Epithelial cell of esophagus (primary cell): ENCODE measurements at regions not wholly inside any gene's neighbourhood (a gene's known extent, or its start where the extent isn't known, plus 50 kb on each side); places are given as distances from the start of the nearest gene placed in this dataset.
A peak's percentile ranks its signal among the peaks of the same experiment; 100 is the strongest.

ENCODE experiments used
- DNase-seq: peaks from one replicate; pipeline ENCODE4 v3.0.0; 2010; ENCODE audit warnings: low read depth
- H3K4me3 ChIP-seq: 2 replicates; pipeline ENCODE4 v1.5.1; 2011; ENCODE audit warnings: mild to moderate bottlenecking, low read length, control low read depth
- CTCF ChIP-seq: IDR thresholded peaks from 2 replicates; pipeline ENCODE4 v1.5.1; 2011; ENCODE audit warnings: low read depth, mild to moderate bottlenecking, low read length, control low read depth, inconsistent platforms; ENCODE audit not compliant: insufficient read depth; ENCODE audit errors: missing control alignments

GRCh38 chr1:229058729-229059128 lies 212.2 kb upstream of the RAB4A start:
- no peak for DNase-seq
- H3K4me3 ChIP-seq = no peak overlapping the region
- TF ChIP-seq CTCF = no peak

GRCh38 chr1:229059671-229060539 lies 211.0 kb upstream of the RAB4A start:
- TF ChIP-seq CTCF = no peak
- no peak overlapping the region for H3K4me3 ChIP-seq
- no peak for DNase-seq

GRCh38 chr1:229062135-229062534 lies 208.8 kb upstream of the RAB4A start:
- TF ChIP-seq CTCF = no peak
- H3K4me3 ChIP-seq = no peak overlapping the region
- DNase-seq = no peak

- H3K4me3 ChIP-seq = no peak overlapping the region
- TF ChIP-seq CTCF = no peak
- DNase-seq = no peak
Measured at GRCh38 chr1:229063154-229063773, 207.6 kb upstream of the RAB4A start.

GRCh38 chr1:229064320-229065168 lies 206.4 kb upstream of the RAB4A start:
- TF ChIP-seq CTCF = no peak
- peak; percentile 6 for DNase-seq
- H3K4me3 ChIP-seq = no peak overlapping the region

- no peak overlapping the region for H3K4me3 ChIP-seq
- DNase-seq = no peak
- TF ChIP-seq CTCF = no peak
Measured at GRCh38 chr1:229065613-229066012, 205.3 kb upstream of the RAB4A start.
